ENCODE measurements at regions not wholly inside any gene's neighbourhood (a gene's known extent, or its start where the extent isn't known, plus 50 kb on each side); places are given as distances from the start of the nearest gene placed in this dataset.

DNA sequence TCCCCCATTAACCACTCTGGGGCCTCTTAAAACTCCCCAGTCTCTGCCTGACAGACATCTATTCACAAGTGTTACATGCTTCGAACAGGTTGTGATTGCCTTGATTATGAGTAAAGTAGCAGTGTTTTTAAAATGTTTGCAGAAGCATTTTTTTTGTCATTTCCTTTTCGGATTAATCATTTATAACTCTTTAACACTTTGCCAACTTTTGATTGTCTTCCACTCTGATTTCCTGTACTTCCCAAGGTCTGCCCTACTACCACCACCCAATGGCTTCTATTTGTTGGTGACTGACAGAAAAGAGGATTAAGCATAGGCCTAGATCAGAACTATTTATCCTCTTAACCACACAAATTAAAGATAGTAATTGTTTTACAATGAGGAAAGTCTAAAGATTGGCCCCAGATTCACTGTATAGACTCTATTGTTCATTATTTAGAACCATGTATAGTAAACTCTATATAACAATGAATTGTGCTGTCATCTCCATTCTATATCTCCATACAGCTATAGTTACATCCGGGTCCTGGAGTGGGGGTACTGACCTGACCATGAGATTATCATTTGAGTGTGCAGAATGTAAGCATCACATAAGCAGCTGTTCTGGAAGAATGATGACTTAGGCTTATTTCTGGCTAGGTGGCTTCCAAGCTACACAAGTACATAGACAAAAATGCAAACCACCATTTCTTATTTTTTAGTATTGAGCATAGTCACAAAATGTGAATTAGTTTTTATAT is 110.3 kb upstream of the RBMS1 start:
- TF ChIP-seq, protein P1, sequence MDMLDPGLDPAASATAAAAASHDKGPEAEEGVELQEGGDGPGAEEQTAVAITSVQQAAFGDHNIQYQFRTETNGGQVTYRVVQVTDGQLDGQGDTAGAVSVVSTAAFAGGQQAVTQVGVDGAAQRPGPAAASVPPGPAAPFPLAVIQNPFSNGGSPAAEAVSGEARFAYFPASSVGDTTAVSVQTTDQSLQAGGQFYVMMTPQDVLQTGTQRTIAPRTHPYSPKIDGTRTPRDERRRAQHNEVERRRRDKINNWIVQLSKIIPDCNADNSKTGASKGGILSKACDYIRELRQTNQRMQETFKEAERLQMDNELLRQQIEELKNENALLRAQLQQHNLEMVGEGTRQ (IDR thresholded peaks at IDR 0.05; ENCODE audit: borderline replicate concordance, low read depth, low read length) = no peak
- TF ChIP-seq SIN3A (IDR thresholded peaks at IDR 0.05; ENCODE audit: borderline replicate concordance, low read depth, low read length) (no peak), RAD21 (IDR thresholded peaks at IDR 0.05; ENCODE audit: low read length) (no peak), ELF1 (IDR thresholded peaks at IDR 0.05) (no peak)
- TF ChIP-seq, protein P2, sequence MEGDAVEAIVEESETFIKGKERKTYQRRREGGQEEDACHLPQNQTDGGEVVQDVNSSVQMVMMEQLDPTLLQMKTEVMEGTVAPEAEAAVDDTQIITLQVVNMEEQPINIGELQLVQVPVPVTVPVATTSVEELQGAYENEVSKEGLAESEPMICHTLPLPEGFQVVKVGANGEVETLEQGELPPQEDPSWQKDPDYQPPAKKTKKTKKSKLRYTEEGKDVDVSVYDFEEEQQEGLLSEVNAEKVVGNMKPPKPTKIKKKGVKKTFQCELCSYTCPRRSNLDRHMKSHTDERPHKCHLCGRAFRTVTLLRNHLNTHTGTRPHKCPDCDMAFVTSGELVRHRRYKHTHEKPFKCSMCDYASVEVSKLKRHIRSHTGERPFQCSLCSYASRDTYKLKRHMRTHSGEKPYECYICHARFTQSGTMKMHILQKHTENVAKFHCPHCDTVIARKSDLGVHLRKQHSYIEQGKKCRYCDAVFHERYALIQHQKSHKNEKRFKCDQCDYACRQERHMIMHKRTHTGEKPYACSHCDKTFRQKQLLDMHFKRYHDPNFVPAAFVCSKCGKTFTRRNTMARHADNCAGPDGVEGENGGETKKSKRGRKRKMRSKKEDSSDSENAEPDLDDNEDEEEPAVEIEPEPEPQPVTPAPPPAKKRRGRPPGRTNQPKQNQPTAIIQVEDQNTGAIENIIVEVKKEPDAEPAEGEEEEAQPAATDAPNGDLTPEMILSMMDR (IDR thresholded peaks at IDR 0.05) = no peak

Data from SK-N-SH (cell line).